ENCODE measurements at regions not wholly inside any gene's neighbourhood (a gene's known extent, or its start where the extent isn't known, plus 50 kb on each side); places are given as distances from the start of the nearest gene placed in this dataset.

GRCh38 chr1:245008761-245009160 is 144.4 kb upstream of the HNRNPU start (continued):
- TF ChIP-seq ZNF639 (CRISPR knock-in tag; conservative IDR thresholded peaks at IDR 0.05 in 1 of 2, IDR thresholded peaks at IDR 0.05 in 1 of 2) (no peak), ZNF143 (CRISPR knock-in tag; IDR thresholded peaks at IDR 0.05) (no peak), POLR2G (IDR thresholded peaks at IDR 0.05; ENCODE audit: low read depth, low read length) (no peak), AFF4 (CRISPR knock-in tag; IDR thresholded peaks at IDR 0.05) (no peak), CBFA2T3 (IDR thresholded peaks at IDR 0.05) (no peak), SNRNP70 (optimal IDR thresholded peaks at IDR 0.05; ENCODE audit: low read depth, low read length) (no peak), THRB (CRISPR knock-in tag; conservative IDR thresholded peaks at IDR 0.05) (no peak), JUNB (CRISPR knock-in tag; conservative IDR thresholded peaks at IDR 0.05) (no peak), MEIS2 (IDR thresholded peaks at IDR 0.05; ENCODE audit: partially characterized antibody) (no peak), ZBTB2 (IDR thresholded peaks at IDR 0.05) (no peak), NFE2L1 (tag; IDR thresholded peaks at IDR 0.05; ENCODE audit: borderline replicate concordance, low read depth) (no peak), PBX2 (CRISPR knock-in tag; IDR thresholded peaks at IDR 0.05; ENCODE audit: low read depth) (no peak), PBX2 (tag; conservative IDR thresholded peaks at IDR 0.05; ENCODE audit: low read depth) (no peak), DNMT1 (IDR thresholded peaks at IDR 0.05) (no peak), DPF2 (IDR thresholded peaks at IDR 0.05) (peak; percentile 59)

All from K562 (cell line).